GM19463 (cell line): ENCODE measurements at regions not wholly inside any gene's neighbourhood (a gene's known extent, or its start where the extent isn't known, plus 50 kb on each side); places are given as distances from the start of the nearest gene placed in this dataset.
A peak's percentile ranks its signal among the peaks of the same experiment; 100 is the strongest.
"Not testable (repeated sequence)": the region's sequence is repeated elsewhere in the genome, so short reads cannot be mapped to it uniquely, and the experiment has no call there.

ENCODE experiments used
- ATAC-seq: cut with Tn5 transposase; IDR thresholded peaks from one replicate; pipeline ENCODE4 v1.9.1; 2021; ENCODE audit warnings: mild to moderate bottlenecking, moderate library complexity; ENCODE audit not compliant: unreplicated experiment

- ATAC-seq, result no peak
Observed at GRCh38 chr3:26108846-26109489, 319.1 kb downstream of the OXSM start.

GRCh38 chr3:26114851-26115250, 325.0 kb downstream of the OXSM start:
- no peak for ATAC-seq

GRCh38 chr3:26118165-26118564, 328.3 kb downstream of the OXSM start:
- ATAC-seq, result peak; percentile 76

DNA sequence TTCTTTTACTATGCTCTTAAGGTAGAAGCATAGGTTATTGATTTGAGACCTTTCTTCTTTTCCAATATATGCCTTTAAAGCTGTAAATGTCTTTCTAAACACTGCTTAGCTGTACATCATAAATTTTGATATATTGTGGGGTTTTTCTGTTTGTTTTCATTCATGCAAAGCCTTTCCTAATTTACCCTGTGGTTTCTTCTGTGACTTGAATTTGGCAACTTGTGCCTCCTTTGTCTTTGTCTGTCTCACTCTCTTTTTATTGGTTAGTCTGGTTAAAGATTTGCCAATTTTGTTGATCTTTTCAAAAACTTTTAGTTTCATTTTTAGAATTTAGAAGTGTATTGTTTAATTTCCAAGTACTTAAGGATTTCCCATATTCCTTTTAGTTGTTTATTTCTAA, 343.1 kb downstream of the OXSM start:
- ATAC-seq, result no peak

DNA sequence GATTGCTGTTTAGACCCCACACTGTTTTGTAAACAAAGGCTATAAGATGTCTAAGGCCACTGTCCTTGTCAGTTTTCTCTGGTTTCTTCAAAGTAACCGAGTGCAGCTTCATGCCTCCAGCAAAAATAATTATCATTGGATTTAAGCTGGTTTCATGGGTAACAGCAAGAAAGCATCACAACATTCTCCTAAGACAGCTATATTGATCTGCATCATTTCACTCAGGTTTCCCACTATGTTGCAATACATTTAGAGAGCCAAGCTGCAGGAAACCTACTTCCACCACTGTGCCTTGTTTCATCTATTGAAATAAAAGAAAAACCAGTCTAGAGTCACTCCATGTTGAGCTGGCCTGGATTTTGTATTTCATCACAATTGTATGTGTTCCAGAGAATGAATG, 351.4 kb downstream of the OXSM start:
- no peak for ATAC-seq

DNA sequence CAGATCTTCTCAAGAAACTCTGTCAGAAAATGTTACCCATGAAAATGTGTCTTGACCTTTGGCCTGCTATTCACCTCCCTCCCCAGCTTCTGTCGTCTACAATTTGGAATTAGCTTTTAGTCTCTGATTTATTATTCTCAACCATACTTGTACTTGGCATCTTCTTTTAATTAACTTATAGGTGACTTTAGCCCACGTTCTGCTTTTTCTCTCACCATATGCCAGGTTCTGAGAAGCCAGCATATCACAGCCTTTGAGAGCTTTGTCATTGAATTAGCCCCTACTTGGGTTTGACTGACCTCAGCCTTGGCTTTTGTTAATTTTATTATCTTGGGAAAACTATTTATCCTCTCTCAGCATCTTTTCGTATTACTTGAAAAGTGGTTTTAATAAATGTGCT, 355.9 kb downstream of the OXSM start:
- no peak for ATAC-seq

- ATAC-seq, result not testable (repeated sequence)
Observed at GRCh38 chr3:26157428-26157827, 367.5 kb downstream of the OXSM start.

GRCh38 chr3:26171006-26171405, 381.1 kb downstream of the OXSM start:
- no peak for ATAC-seq

DNA sequence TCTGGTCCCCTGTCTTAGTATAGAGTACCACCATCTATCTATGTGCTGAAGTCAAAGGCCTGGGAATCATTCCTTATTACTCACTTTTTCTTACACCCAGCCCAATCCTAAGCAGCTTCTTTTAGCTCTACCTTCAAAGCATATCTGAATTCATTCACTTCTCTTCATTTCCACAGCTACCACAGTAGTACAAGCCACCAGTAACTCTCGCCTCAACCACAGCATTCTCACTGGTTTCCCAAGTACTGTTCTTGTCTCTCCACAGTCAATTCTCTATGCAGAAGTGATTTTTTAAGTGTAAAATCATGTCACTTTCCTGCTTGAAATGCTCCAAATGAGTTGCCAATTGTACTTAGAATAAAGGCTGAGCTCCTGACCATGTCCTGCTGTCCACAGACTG, 401.7 kb downstream of the OXSM start:
- no peak for ATAC-seq

DNA sequence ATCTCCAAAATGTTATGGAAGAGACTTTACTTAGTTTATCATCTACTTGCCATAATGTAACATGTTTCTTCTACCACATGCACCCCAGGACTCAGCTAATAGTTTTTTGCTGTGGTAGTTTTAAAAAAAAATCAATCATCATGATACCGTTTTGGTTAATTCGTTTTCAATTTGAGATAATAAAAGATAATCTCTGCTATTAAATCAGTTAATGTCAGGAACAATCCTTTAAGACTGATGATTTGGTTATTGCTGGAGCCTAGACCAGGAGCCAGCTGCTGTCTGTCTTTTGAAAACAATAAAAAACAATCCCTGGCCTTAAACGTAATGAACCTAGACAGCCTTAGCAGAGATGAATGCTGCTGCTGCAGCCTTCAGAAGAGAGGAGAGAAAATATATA, 403.7 kb downstream of the OXSM start:
- ATAC-seq, result no peak

DNA sequence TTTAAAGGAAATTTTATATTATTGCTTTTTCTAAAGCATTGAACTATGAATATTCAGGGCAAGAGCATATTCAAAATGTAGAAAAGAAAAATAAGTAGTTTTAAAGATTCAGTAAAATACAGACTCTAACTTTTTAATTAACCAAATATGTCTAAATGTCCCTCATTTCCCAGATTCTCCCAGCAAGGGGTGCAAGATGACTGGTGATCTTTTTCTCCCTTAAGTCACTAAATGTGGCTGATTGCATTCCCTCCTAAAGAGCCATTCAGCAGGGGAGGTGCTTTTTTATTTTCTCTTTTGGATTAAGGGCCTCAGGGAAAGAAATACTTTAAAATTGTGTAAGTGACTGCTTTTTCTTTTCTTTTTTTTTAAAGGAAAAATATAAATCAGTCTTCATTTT, 406.9 kb downstream of the OXSM start:
- ATAC-seq, result no peak

- ATAC-seq, result no peak
Observed at GRCh38 chr3:26198609-26199008, 408.7 kb downstream of the OXSM start.

GRCh38 chr3:26202169-26202568, 412.3 kb downstream of the OXSM start:
- no peak for ATAC-seq

GRCh38 chr3:26205475-26205874, 415.6 kb downstream of the OXSM start:
- ATAC-seq, result no peak

DNA sequence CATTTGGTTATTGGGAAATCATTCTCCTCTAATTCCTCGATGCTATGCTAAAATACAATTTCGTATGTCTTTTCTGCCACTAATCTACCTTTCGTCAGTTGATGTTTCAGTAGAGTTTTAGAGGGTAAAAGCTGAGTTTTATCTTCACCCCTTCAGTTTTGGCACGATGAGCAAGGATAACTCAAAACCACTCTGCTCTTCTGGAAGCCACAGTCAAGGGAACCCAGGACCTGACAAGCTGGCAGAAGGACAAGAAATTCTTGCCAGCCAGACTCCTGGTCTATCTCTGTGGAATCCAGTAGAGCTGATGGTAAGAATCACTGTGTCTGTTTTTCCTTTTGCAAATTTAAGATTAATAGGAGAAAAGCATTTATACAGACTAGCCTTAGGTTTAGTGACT, 414.4 kb upstream of the LRRC3B start:
- no peak for ATAC-seq

GRCh38 chr3:26229801-26230200, 392.8 kb upstream of the LRRC3B start:
- ATAC-seq, result no peak

GRCh38 chr3:26233374-26233773, 389.2 kb upstream of the LRRC3B start:
- ATAC-seq, result no peak

GRCh38 chr3:26236531-26236930, 386.0 kb upstream of the LRRC3B start:
- no peak for ATAC-seq

DNA sequence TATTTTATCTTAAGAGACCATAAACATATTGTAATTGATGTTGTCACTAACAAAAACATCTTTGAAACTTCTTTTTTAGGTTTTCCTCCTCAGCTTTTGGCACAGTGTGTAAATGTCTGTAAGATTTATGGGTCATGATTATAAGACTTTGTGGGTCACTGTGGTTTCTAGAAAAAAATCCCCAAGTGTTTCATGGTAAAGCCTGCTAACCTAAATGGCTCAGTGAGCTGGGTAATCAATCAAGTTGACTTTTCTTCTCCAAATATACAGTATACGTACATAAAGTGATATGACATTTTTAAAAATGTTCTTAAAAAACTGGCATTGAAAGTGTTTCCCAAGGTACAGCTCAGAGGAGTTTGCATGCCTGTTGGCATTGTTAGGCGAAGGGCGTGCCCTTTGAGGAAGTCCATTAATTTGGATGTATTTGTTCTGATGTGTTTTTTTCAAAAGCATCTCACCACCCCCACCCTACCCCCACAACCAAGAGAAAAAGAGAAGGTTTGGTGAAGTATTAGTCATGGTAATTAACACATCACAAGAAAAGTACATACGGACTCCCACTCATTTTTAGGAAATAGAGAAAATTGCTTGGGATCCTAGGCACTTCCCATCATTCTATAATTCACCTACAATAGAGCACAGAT, 385.4 kb upstream of the LRRC3B start:
- no peak for ATAC-seq

DNA sequence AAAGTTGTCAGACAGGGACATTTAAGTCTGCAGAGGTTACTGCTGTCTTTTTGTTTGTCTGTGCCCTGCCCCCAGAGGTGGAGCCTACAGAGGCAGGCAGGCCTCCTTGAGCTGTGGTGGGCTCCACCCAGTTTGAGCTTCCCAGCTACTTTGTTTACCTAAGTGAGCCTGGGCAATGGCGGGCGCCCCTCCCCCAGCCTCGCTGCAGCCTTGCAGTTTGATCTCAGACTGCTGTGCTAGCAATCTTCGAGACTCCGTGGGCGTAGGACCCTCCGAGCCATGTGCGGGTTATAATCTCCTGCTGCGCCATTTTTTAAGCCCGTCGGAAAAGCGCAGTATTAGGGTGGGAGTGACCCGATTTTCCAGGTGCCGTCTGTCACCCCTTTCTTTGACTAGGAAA, 378.0 kb upstream of the LRRC3B start:
- not testable (repeated sequence) for ATAC-seq

GRCh38 chr3:26245236-26245635, 377.3 kb upstream of the LRRC3B start:
- ATAC-seq, result no peak

DNA sequence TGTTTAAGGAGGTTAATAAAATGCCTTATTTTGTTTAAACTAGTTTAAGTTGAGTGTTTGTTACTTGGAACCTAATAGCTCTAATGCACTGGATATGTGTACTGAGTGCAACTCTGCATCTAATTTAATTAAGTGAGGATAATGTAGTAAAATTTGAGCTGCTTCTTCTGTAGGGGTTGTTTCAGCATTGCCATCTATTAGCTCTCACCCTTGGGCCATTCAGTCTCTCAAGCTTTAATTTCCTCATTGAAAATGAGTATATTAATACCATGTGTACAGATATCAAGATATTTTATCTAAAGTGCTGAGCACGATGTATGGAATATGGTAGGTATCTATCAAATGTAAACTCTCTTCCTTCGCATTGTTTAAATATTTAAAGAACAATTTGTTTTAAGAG, 375.7 kb upstream of the LRRC3B start:
- no peak for ATAC-seq

DNA sequence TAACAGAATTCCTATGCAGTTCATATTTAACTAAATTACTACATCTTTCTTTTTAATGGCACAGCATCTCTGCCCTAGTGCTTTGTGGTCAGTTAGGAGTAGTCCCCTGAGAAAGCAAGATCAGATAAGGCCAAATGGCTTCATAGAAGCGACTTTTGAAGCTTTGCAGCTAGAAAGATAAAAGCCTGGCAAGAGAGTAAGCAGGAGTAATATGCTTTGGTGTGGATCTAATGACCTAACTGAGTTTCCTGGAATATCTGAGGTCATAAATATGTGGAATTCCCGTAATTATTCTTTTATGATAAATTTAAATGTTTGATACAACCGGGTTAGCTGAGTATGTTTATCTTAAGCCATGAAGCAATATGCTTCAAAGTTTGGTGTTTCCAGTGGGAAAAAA, 374.9 kb upstream of the LRRC3B start:
- ATAC-seq, result no peak
